Small intestine (tissue), 7 donors: ENCODE measurements at regions not wholly inside any gene's neighbourhood (a gene's known extent, or its start where the extent isn't known, plus 50 kb on each side); places are given as distances from the start of the nearest gene placed in this dataset.
"Not testable (repeated sequence)": the region's sequence is repeated elsewhere in the genome, so short reads cannot be mapped to it uniquely, and the experiment has no call there.

ENCODE experiments used
- DNase-seq, 2 donors: peaks; one replicate each; pipeline versions ENCODE4 v3.0.0 to v3.0.0-alpha.2; 2013
- FAIRE-seq: peaks from 2 replicates; lab custom pipeline; 2012; peaks lifted over from hg19 to GRCh38; lab: Jason Lieb, UNC
- H3K27ac ChIP-seq, 3 donors: one replicate each; pipeline ENCODE4 v1.5.1; 2013; ENCODE audit warnings: low read length in 2 of 3, mild to moderate bottlenecking in 2 of 3, control low read depth in 1 of 3, inconsistent platforms in 1 of 3, low read depth in 1 of 3, moderate library complexity in 1 of 3
- H3K27me3 ChIP-seq, 3 donors: one replicate each; pipeline ENCODE4 v1.6.1; 2013; ENCODE audit warnings: low read length in 3 of 3, inconsistent platforms in 1 of 3; ENCODE audit not compliant: control insufficient read depth in 3 of 3, insufficient read depth in 3 of 3
- H3K36me3 ChIP-seq, 3 donors: one replicate each; pipeline ENCODE4 v1.6.1; 2013; ENCODE audit warnings: low read length in 3 of 3, inconsistent platforms in 1 of 3, low read depth in 1 of 3, mild to moderate bottlenecking in 1 of 3, moderate library complexity in 1 of 3; ENCODE audit not compliant: control insufficient read depth in 3 of 3, insufficient read depth in 2 of 3
- H3K4me1 ChIP-seq, 3 donors: one replicate each; pipeline ENCODE4 v1.6.1; 2013; ENCODE audit warnings: low read length in 2 of 3, inconsistent platforms in 1 of 3, low read depth in 1 of 3, mild to moderate bottlenecking in 1 of 3, moderate library complexity in 1 of 3; ENCODE audit not compliant: control insufficient read depth in 3 of 3, insufficient read depth in 2 of 3
- H3K4me3 ChIP-seq, 3 donors: one replicate each; pipeline ENCODE4 v1.5.1; 2013; ENCODE audit warnings: low read length in 3 of 3, control low read depth in 1 of 3, inconsistent platforms in 1 of 3, low read depth in 1 of 3, mild to moderate bottlenecking in 1 of 3, moderate library complexity in 1 of 3
- H3K9me3 ChIP-seq, 2 donors: one replicate each; pipeline ENCODE4 v1.6.1; 2013; ENCODE audit warnings: low read depth in 1 of 2, low read length in 1 of 2; ENCODE audit not compliant: control insufficient read depth in 2 of 2, insufficient read depth in 1 of 2
- WGBS, 3 donors: extraction: QIAGEN DNeasy Blood & Tissue Kit; methylation state at CpG; one replicate each; pipeline ENCODE4 v1.1.7; 2013; 5-methylcytosine and 5-hydroxymethylcytosine counted together
- donor health status: healthy with polysubstance abuse.
- donor health status: control.
- donor health status: control.
- donor health status: Bipolar disorder and iron deficiency.
- donor health status: healthy.

- no peak overlapping the region for H3K4me3 ChIP-seq
- H3K4me1 ChIP-seq: peaks cover 0 to 7% (median 0%) of the 10 kb centered on the region in 3 donors
- DNase-seq (no peak), FAIRE-seq (no peak)
- 65 to 74% (median 70%) methylated on average over 31 of the region's 31 CpGs for WGBS, 3 donors
- H3K27ac ChIP-seq: no peak overlapping the region
- no peaks in the 10 kb centered on the region for H3K27me3 ChIP-seq
- H3K36me3 ChIP-seq: no peaks in the 10 kb centered on the region
- H3K9me3 ChIP-seq: no peaks in the 10 kb centered on the region
These were observed 89.2 kb upstream of the CTDP1 start for GRCh38 chr18:79590191-79591031.

- H3K36me3 ChIP-seq: no peaks in the 10 kb centered on the region
- FAIRE-seq (no peak), DNase-seq (no peak)
- H3K4me1 ChIP-seq: peaks cover 0 to 7% (median 0%) of the 10 kb centered on the region in 3 donors
- WGBS, 3 donors: 73 to 83% (median 74%) methylated on average over 4 of the region's 4 CpGs
- H3K9me3 ChIP-seq: no peaks in the 10 kb centered on the region
- no peak overlapping the region for H3K4me3 ChIP-seq
- H3K27ac ChIP-seq: no peak overlapping the region
- H3K27me3 ChIP-seq: no peaks in the 10 kb centered on the region
These were observed 88.6 kb upstream of the CTDP1 start for GRCh38 chr18:79591032-79591308.

GRCh38 chr18:79592684-79593083 lies 86.9 kb upstream of the CTDP1 start:
- not testable (repeated sequence) for DNase-seq, H3K36me3 ChIP-seq, H3K27ac ChIP-seq, H3K4me1 ChIP-seq, H3K27me3 ChIP-seq, H3K4me3 ChIP-seq, FAIRE-seq, H3K9me3 ChIP-seq
- WGBS, 3 donors: 73 to 78% (median 74%) methylated on average over 3 of the region's 3 CpGs

GRCh38 chr18:79595876-79596374 lies 83.7 kb upstream of the CTDP1 start:
- H3K27ac ChIP-seq: no peak overlapping the region
- DNase-seq (no peak), FAIRE-seq (no peak)
- H3K4me3 ChIP-seq: no peak overlapping the region
- no peaks in the 10 kb centered on the region for H3K36me3 ChIP-seq
- no peaks in the 10 kb centered on the region for H3K9me3 ChIP-seq
- 78 to 83% (median 81%) methylated on average over 22 of the region's 22 CpGs for WGBS, 3 donors
- no peaks in the 10 kb centered on the region for H3K4me1 ChIP-seq
- H3K27me3 ChIP-seq: peaks cover 0 to 2% (median 0%) of the 10 kb centered on the region in 3 donors

GRCh38 chr18:79596446-79597175 lies 83.0 kb upstream of the CTDP1 start:
- H3K27me3 ChIP-seq: peaks cover 0 to 2% (median 0%) of the 10 kb centered on the region in 3 donors
- H3K4me3 ChIP-seq: no peak overlapping the region
- FAIRE-seq: no peak
- DNase-seq: no peak
- H3K4me1 ChIP-seq: no peaks in the 10 kb centered on the region
- H3K9me3 ChIP-seq: no peaks in the 10 kb centered on the region
- WGBS, 3 donors: 78 to 81% (median 80%) methylated on average over 27 of the region's 27 CpGs
- H3K36me3 ChIP-seq: no peaks in the 10 kb centered on the region
- H3K27ac ChIP-seq: no peak overlapping the region

- WGBS, 3 donors: 84 to 88% (median 84%) methylated on average over 21 of the region's 21 CpGs
- Histone ChIP-seq H3K36me3 (no peaks in the 10 kb centered on the region), H3K4me3 (no peak overlapping the region), H3K27ac (no peak overlapping the region), H3K4me1 (no peaks in the 10 kb centered on the region), H3K27me3 (peaks cover 0 to 2% (median 0%) of the 10 kb centered on the region in 3 donors), H3K9me3 (no peaks in the 10 kb centered on the region)
- no peak for DNase-seq
- FAIRE-seq: no peak
These were observed 82.3 kb upstream of the CTDP1 start for GRCh38 chr18:79597176-79597830.

- Histone ChIP-seq H3K4me3 (no peak overlapping the region), H3K4me1 (no peaks in the 10 kb centered on the region), H3K27me3 (peaks cover 0 to 2% (median 0%) of the 10 kb centered on the region in 3 donors), H3K27ac (no peak overlapping the region), H3K9me3 (no peaks in the 10 kb centered on the region), H3K36me3 (no peaks in the 10 kb centered on the region)
- FAIRE-seq: no peak
- WGBS, 3 donors: 78 to 87% (median 83%) methylated on average over 33 to 38 of the region's 38 CpGs
- DNase-seq: no peak
These were observed 81.6 kb upstream of the CTDP1 start for GRCh38 chr18:79597831-79598632.
